HEK293 (cell line): ENCODE measurements at regions not wholly inside any gene's neighbourhood (a gene's known extent, or its start where the extent isn't known, plus 50 kb on each side); places are given as distances from the start of the nearest gene placed in this dataset.

ENCODE experiments used
- CTCF ChIA-PET: fragments of 350-600 bp; formaldehyde crosslinking; extraction: SDS; loops from one replicate; lab custom pipeline; 2021; ENCODE audit warnings: antibody characterized with exemption; lab: Yijun Ruan, JAX
- POLR2A ChIA-PET: fragments of 300-600 bp; formaldehyde crosslinking; extraction: SDS; loops from one replicate; lab custom pipeline; 2020; ENCODE audit warnings: antibody characterized with exemption, inconsistent platforms; lab: Yijun Ruan, JAX
- H3K27ac ChIP-seq: fragments of 200-500 bp; sonication (Bioruptor generic); 2 replicates; pipeline ENCODE4 v1.5.1; 2014; ENCODE audit warnings: low read depth, low read length, control low read depth, inconsistent platforms; ENCODE audit errors: extremely low read depth
- H3K36me3 ChIP-seq, 2 experiments: fragments of 200-500 bp in 1 of 2; sonication (Bioruptor generic) in 1 of 2; 1 replicate in 1 of 2; 2 replicates in 1 of 2; pipeline ENCODE4 v1.5.1; 2014 to 2017; ENCODE audit warnings: inconsistent platforms in 2 of 2, low read length in 2 of 2; ENCODE audit not compliant: control insufficient read depth in 2 of 2, insufficient read depth in 1 of 2
- H3K4me1 ChIP-seq: fragments of 200-500 bp; sonication (Bioruptor generic); 2 replicates; pipeline ENCODE4 v1.5.1; 2014; ENCODE audit warnings: mild to moderate bottlenecking, low read length, inconsistent platforms; ENCODE audit not compliant: control insufficient read depth, insufficient read depth
- H3K4me3 ChIP-seq: 2 replicates; pipeline ENCODE4 v1.5.1; 2011; ENCODE audit warnings: low read depth, mild to moderate bottlenecking, control low read depth, low read length, moderate library complexity
- H3K9me3 ChIP-seq: fragments of 200-500 bp; sonication (Bioruptor generic); 2 replicates; pipeline ENCODE4 v1.5.1; 2014; ENCODE audit warnings: low read depth, low read length, inconsistent platforms; ENCODE audit not compliant: control insufficient read depth, insufficient read depth
- GLIS1 ChIP-seq: fragments of 450-650 bp; formaldehyde crosslinking; IDR thresholded peaks from 2 replicates; pipeline ENCODE4 v1.5.1; 2016; ENCODE audit warnings: missing biosample characterization, missing genetic modification characterization
- HOXC10 ChIP-seq: sonication (generic); formaldehyde crosslinking; IDR thresholded peaks from 2 replicates; pipeline ENCODE4 v1.8.1; 2023; ENCODE audit warnings: mild to moderate bottlenecking, missing genetic modification reagents
- REPIN1 ChIP-seq: fragments of 450-650 bp; formaldehyde crosslinking; IDR thresholded peaks from 2 replicates; pipeline ENCODE4 v1.5.1; 2017; ENCODE audit warnings: missing biosample characterization, missing genetic modification characterization, low read depth
- YY2 ChIP-seq: fragments of 450-650 bp; formaldehyde crosslinking; IDR thresholded peaks from 2 replicates; pipeline ENCODE4 v1.5.1; 2016; ENCODE audit warnings: missing biosample characterization, missing genetic modification characterization
- ZBTB17 ChIP-seq: fragments of 450-650 bp; formaldehyde crosslinking; IDR thresholded peaks from 2 replicates; pipeline ENCODE4 v1.5.1; 2016; ENCODE audit warnings: missing biosample characterization, missing genetic modification characterization
- ZFP37 ChIP-seq: fragments of 450-650 bp; formaldehyde crosslinking; IDR thresholded peaks from 2 replicates; pipeline ENCODE4 v1.5.1; 2016; ENCODE audit warnings: missing biosample characterization, missing genetic modification characterization
- ZNF114 ChIP-seq: fragments of 450-650 bp; formaldehyde crosslinking; IDR thresholded peaks from 2 replicates; pipeline ENCODE4 v1.5.0; 2017; ENCODE audit warnings: missing biosample characterization, missing genetic modification characterization
- ZNF202 ChIP-seq: fragments of 450-650 bp; formaldehyde crosslinking; IDR thresholded peaks from 2 replicates; pipeline ENCODE4 v1.5.1; 2016; ENCODE audit warnings: missing biosample characterization, missing genetic modification characterization, borderline replicate concordance
- ZNF24 ChIP-seq: fragments of 450-650 bp; formaldehyde crosslinking; IDR thresholded peaks from 2 replicates; pipeline ENCODE4 v1.5.1; 2016; ENCODE audit warnings: missing biosample characterization, missing genetic modification characterization
- ZNF274 ChIP-seq, 2 experiments: fragments of 200-500 bp in 1 of 2; fragments of 450-650 bp in 1 of 2; sonication (Bioruptor generic) in 1 of 2; formaldehyde crosslinking in 1 of 2; IDR thresholded peaks; 2 replicates each; pipeline versions ENCODE4 v1.5.1 to v1.6.1; 2014 to 2016; ENCODE audit warnings: borderline replicate concordance in 1 of 2, inconsistent platforms in 1 of 2, low read length in 1 of 2, missing biosample characterization in 1 of 2, missing genetic modification characterization in 1 of 2
- ZNF404 ChIP-seq: fragments of 450-650 bp; formaldehyde crosslinking; IDR thresholded peaks from 2 replicates; pipeline ENCODE4 v1.5.1; 2017; ENCODE audit warnings: missing biosample characterization, missing genetic modification characterization
- ZNF423 ChIP-seq: fragments of 450-650 bp; formaldehyde crosslinking; IDR thresholded peaks from 2 replicates; pipeline ENCODE4 v1.5.1; 2016; ENCODE audit warnings: missing biosample characterization, missing genetic modification characterization
- ZNF433 ChIP-seq: fragments of 450-650 bp; formaldehyde crosslinking; IDR thresholded peaks from 2 replicates; pipeline ENCODE4 v1.5.1; 2016; ENCODE audit warnings: missing biosample characterization, missing genetic modification characterization, low read depth
- ZNF561 ChIP-seq: fragments of 450-650 bp; IDR thresholded peaks from 2 replicates; pipeline ENCODE4 v1.5.1; 2018; ENCODE audit warnings: missing biosample characterization, missing genetic modification characterization, borderline replicate concordance
- ZNF621 ChIP-seq: fragments of 450-650 bp; formaldehyde crosslinking; IDR thresholded peaks from 2 replicates; pipeline ENCODE4 v1.5.1; 2017; ENCODE audit warnings: missing biosample characterization, missing genetic modification characterization
- ZNF623 ChIP-seq: fragments of 450-650 bp; formaldehyde crosslinking; IDR thresholded peaks from 2 replicates; pipeline ENCODE4 v1.5.1; 2016; ENCODE audit warnings: missing biosample characterization, missing genetic modification characterization
- ZNF791 ChIP-seq: fragments of 450-650 bp; formaldehyde crosslinking; IDR thresholded peaks from 2 replicates; pipeline ENCODE4 v1.5.1; 2016; ENCODE audit warnings: missing biosample characterization, missing genetic modification characterization
- TF ChIP-seq, protein P1 (sequence below): fragments of 450-650 bp; IDR thresholded peaks from 2 replicates; pipeline ENCODE4 v1.5.1; 2018; ENCODE audit warnings: missing biosample characterization, mild to moderate bottlenecking, missing genetic modification characterization
- TF ChIP-seq, protein P2 (sequence below): fragments of 450-650 bp; formaldehyde crosslinking; IDR thresholded peaks from 2 replicates; pipeline ENCODE4 v1.5.1; 2016; ENCODE audit warnings: missing biosample characterization, missing genetic modification characterization
- TF ChIP-seq, protein P3 (sequence below): fragments of 450-650 bp; formaldehyde crosslinking; IDR thresholded peaks from 2 replicates; pipeline ENCODE4 v1.5.1; 2016; ENCODE audit warnings: missing biosample characterization, missing genetic modification characterization
- TF ChIP-seq, protein P4 (sequence below): fragments of 450-650 bp; formaldehyde crosslinking; IDR thresholded peaks from 2 replicates; pipeline ENCODE4 v1.5.1; 2017; ENCODE audit warnings: missing biosample characterization, missing genetic modification characterization
- TF ChIP-seq, protein P5 (sequence below): fragments of 450-650 bp; formaldehyde crosslinking; IDR thresholded peaks from 2 replicates; pipeline ENCODE4 v1.5.1; 2017; ENCODE audit warnings: missing biosample characterization, missing genetic modification characterization

DNA sequence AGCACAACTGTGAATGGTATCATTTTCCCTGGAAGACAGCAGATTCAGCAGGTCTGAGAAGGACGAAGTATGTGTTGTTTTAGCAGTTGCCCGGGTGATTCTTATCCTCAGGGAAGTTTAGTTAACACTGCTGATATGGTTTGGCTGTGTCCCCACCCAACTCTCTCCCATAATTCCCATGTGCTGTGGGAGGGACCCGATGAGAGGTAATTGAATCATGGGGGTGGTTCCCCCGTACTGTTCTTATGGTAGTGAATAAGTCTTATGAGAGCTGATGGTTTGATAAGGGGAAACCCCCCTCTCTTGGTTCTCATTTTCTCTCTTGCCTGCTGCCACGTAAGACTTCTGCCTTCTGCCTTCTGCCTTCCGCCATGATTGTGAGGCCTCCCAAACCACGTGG, 81.0 kb upstream of the UBAC2 start:
- Histone ChIP-seq H3K36me3 (no peaks in the 10 kb centered on the region), H3K4me3 (no peak overlapping the region), H3K9me3 (no peaks in the 10 kb centered on the region), H3K27ac (no peak overlapping the region), H3K4me1 (no peaks in the 10 kb centered on the region)
- TF ChIP-seq ZNF114 (tag by site-specific recombination), result no peak
- TF ChIP-seq, protein P1, sequence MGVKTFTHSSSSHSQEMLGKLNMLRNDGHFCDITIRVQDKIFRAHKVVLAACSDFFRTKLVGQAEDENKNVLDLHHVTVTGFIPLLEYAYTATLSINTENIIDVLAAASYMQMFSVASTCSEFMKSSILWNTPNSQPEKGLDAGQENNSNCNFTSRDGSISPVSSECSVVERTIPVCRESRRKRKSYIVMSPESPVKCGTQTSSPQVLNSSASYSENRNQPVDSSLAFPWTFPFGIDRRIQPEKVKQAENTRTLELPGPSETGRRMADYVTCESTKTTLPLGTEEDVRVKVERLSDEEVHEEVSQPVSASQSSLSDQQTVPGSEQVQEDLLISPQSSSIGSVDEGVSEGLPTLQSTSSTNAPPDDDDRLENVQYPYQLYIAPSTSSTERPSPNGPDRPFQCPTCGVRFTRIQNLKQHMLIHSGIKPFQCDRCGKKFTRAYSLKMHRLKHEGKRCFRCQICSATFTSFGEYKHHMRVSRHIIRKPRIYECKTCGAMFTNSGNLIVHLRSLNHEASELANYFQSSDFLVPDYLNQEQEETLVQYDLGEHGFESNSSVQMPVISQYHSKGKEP (tag by site-specific recombination), result no peak
- no peak for TF ChIP-seq ZNF561
- no peak for TF ChIP-seq ZNF24 (tag by site-specific recombination)
- TF ChIP-seq ZNF433 (tag by site-specific recombination), result no peak
- TF ChIP-seq, protein P2, sequence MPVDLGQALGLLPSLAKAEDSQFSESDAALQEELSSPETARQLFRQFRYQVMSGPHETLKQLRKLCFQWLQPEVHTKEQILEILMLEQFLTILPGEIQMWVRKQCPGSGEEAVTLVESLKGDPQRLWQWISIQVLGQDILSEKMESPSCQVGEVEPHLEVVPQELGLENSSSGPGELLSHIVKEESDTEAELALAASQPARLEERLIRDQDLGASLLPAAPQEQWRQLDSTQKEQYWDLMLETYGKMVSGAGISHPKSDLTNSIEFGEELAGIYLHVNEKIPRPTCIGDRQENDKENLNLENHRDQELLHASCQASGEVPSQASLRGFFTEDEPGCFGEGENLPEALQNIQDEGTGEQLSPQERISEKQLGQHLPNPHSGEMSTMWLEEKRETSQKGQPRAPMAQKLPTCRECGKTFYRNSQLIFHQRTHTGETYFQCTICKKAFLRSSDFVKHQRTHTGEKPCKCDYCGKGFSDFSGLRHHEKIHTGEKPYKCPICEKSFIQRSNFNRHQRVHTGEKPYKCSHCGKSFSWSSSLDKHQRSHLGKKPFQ (tag by site-specific recombination), result no peak
- POLR2A ChIA-PET, result no interaction called here
- CTCF ChIA-PET, result no interaction called here

DNA sequence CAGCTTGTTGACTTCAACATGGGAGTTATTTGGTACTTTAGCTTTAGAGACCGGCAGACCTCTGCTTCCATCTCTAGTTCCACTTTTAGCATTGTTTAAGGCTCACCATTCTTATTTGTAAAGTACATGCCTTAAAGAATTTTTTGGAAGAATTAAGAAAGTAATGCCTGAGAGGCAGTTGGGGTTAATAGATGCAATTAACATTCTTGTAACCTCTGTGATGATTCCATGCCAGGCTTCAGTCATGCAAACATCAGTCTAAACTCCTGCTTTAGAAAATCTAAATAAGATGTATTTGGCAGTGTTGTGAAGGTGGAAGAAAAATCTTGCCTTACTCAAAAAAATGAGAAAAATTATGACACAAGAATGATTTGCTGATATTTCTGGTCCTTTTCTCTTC, 79.9 kb upstream of the UBAC2 start:
- CTCF ChIA-PET, result no interaction called here
- Histone ChIP-seq H3K9me3 (no peaks in the 10 kb centered on the region), H3K27ac (no peak overlapping the region), H3K36me3 (no peaks in the 10 kb centered on the region), H3K4me3 (no peak overlapping the region), H3K4me1 (no peaks in the 10 kb centered on the region)
- POLR2A ChIA-PET, result no interaction called here
- TF ChIP-seq HOXC10 (CRISPR knock-in tag), result no peak
- TF ChIP-seq, protein P3, sequence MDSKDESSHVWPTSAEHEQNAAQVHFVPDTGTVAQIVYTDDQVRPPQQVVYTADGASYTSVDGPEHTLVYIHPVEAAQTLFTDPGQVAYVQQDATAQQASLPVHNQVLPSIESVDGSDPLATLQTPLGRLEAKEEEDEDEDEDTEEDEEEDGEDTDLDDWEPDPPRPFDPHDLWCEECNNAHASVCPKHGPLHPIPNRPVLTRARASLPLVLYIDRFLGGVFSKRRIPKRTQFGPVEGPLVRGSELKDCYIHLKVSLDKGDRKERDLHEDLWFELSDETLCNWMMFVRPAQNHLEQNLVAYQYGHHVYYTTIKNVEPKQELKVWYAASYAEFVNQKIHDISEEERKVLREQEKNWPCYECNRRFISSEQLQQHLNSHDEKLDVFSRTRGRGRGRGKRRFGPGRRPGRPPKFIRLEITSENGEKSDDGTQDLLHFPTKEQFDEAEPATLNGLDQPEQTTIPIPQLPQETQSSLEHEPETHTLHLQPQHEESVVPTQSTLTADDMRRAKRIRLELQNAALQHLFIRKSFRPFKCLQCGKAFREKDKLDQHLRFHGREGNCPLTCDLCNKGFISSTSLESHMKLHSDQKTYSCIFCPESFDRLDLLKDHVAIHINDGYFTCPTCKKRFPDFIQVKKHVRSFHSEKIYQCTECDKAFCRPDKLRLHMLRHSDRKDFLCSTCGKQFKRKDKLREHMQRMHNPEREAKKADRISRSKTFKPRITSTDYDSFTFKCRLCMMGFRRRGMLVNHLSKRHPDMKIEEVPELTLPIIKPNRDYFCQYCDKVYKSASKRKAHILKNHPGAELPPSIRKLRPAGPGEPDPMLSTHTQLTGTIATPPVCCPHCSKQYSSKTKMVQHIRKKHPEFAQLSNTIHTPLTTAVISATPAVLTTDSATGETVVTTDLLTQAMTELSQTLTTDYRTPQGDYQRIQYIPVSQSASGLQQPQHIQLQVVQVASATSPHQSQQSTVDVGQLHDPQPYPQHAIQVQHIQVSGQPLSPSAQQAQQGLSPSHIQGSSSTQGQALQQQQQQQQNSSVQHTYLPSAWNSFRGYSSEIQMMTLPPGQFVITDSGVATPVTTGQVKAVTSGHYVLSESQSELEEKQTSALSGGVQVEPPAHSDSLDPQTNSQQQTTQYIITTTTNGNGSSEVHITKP (tag by site-specific recombination), result no peak
- TF ChIP-seq ZNF791 (tag by site-specific recombination), result no peak
- TF ChIP-seq REPIN1 (tag by site-specific recombination), result no peak
- no peak for TF ChIP-seq ZNF202 (tag by site-specific recombination)
- no peak for TF ChIP-seq ZFP37 (tag by site-specific recombination)
- no peak for TF ChIP-seq ZNF423
- TF ChIP-seq ZBTB17 (tag by site-specific recombination), result no peak

DNA sequence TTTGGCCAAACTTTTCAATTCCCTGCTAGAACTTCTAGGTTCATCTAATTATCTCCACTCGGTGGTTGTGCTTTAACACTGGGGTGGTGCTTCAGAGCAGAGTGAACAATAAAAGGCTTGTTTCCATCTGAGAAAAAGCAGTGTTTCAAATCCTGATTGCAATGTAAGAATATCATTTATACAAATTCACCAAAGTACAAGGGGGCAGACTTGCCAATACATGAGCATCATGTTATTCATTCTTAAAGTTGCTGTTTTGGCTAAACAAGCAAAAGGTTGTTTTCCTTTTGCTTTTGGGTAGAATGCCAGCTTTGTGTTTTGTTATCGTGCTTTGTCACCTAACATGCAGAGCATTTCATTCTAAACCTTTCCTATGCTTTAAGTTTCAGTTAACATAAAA, 78.5 kb upstream of the UBAC2 start:
- no peaks in the 10 kb centered on the region for H3K4me1 ChIP-seq
- H3K4me3 ChIP-seq, result no peak overlapping the region
- no peaks in the 10 kb centered on the region for H3K36me3 ChIP-seq
- H3K27ac ChIP-seq, result no peak overlapping the region
- CTCF ChIA-PET, result no interaction called here
- POLR2A ChIA-PET, result no interaction called here
- H3K9me3 ChIP-seq, result no peaks in the 10 kb centered on the region
- TF ChIP-seq ZNF623 (tag by site-specific recombination) (no peak), ZNF621 (tag by site-specific recombination) (no peak), REPIN1 (tag by site-specific recombination) (no peak), YY2 (tag by site-specific recombination) (no peak), ZNF404 (tag by site-specific recombination) (no peak), GLIS1 (no peak), ZNF433 (tag by site-specific recombination) (no peak), ZNF274 (IDR thresholded peaks at IDR 0.05; ENCODE audit: low read length) (no peak), ZNF274 (tag by site-specific recombination; IDR thresholded peaks at IDR 0.05; ENCODE audit: borderline replicate concordance) (no peak)
- TF ChIP-seq, protein P4, sequence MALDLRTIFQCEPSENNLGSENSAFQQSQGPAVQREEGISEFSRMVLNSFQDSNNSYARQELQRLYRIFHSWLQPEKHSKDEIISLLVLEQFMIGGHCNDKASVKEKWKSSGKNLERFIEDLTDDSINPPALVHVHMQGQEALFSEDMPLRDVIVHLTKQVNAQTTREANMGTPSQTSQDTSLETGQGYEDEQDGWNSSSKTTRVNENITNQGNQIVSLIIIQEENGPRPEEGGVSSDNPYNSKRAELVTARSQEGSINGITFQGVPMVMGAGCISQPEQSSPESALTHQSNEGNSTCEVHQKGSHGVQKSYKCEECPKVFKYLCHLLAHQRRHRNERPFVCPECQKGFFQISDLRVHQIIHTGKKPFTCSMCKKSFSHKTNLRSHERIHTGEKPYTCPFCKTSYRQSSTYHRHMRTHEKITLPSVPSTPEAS (tag by site-specific recombination), result no peak
- TF ChIP-seq, protein P5, sequence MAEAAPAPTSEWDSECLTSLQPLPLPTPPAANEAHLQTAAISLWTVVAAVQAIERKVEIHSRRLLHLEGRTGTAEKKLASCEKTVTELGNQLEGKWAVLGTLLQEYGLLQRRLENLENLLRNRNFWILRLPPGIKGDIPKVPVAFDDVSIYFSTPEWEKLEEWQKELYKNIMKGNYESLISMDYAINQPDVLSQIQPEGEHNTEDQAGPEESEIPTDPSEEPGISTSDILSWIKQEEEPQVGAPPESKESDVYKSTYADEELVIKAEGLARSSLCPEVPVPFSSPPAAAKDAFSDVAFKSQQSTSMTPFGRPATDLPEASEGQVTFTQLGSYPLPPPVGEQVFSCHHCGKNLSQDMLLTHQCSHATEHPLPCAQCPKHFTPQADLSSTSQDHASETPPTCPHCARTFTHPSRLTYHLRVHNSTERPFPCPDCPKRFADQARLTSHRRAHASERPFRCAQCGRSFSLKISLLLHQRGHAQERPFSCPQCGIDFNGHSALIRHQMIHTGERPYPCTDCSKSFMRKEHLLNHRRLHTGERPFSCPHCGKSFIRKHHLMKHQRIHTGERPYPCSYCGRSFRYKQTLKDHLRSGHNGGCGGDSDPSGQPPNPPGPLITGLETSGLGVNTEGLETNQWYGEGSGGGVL (tag by site-specific recombination), result no peak
